ENCODE measurements at regions not wholly inside any gene's neighbourhood (a gene's known extent, or its start where the extent isn't known, plus 50 kb on each side); places are given as distances from the start of the nearest gene placed in this dataset.
A peak's percentile ranks its signal among the peaks of the same experiment; 100 is the strongest.

GRCh38 chr2:203802342-203803052, 65.1 kb upstream of the CTLA4 start:
- H3K79me2 ChIP-seq (ENCODE audit: insufficient read depth) = no peaks in the 10 kb centered on the region
- peak overlapping the region; percentile 99 for H3K27ac ChIP-seq
- no peak overlapping the region for H3K4me3 ChIP-seq
- no peaks in the 10 kb centered on the region for H4K20me1 ChIP-seq (ENCODE audit: insufficient read depth)
- H3F3A ChIP-seq (ENCODE audit: insufficient read depth) = peaks cover 62% of the 10 kb centered on the region
- 23 to 24% methylated on average over 7 of the region's 7 CpGs for WGBS, 2 experiments (ENCODE audit: low coverage in 1 of 2, low lambda C conversion rate in 2 of 2, missing lambda C conversion rate in 2 of 2)
- H3K27me3 ChIP-seq (replicated peaks; ENCODE audit: insufficient read depth) = no peaks in the 10 kb centered on the region
- in situ Hi-C loops (cut with MboI) = loop anchor here (10.0 to 25.0 kb wide), 2 partner anchors 118 to 315 kb away; no protein-coding TSS in a partner anchor
- no peaks in the 10 kb centered on the region for H3K9me2 ChIP-seq (ENCODE audit: insufficient read depth)
- peaks cover 69% of the 10 kb centered on the region for H3K4me1 ChIP-seq (ENCODE audit: insufficient read depth)
- H3K9me3 ChIP-seq (ENCODE audit: low read depth) = no peaks in the 10 kb centered on the region
- no peak overlapping the region for H2AFZ ChIP-seq
- H3K9ac ChIP-seq = peak overlapping the region; percentile 84
- H3K36me3 ChIP-seq (ENCODE audit: low read depth) = no peaks in the 10 kb centered on the region
- peak overlapping the region; percentile 55 for H3K4me2 ChIP-seq (ENCODE audit: unreplicated experiment)
- TF ChIP-seq EZH2 (IDR thresholded peaks at IDR 0.05; ENCODE audit: insufficient read depth, poor library complexity, severe bottlenecking) = no peak
- no peak for TF ChIP-seq EZH2phosphoT487 (IDR thresholded peaks at IDR 0.05; ENCODE audit: insufficient read depth, low read depth)
- peak; percentile 97 for DNase-seq

- WGBS, 2 experiments (ENCODE audit: low coverage in 1 of 2, low lambda C conversion rate in 2 of 2, missing lambda C conversion rate in 2 of 2) = 50 to 58% methylated on average over 1 of the region's 1 CpG
- Histone ChIP-seq H3K27ac (peak overlapping the region; percentile 99), H3K27me3 (replicated peaks; ENCODE audit: insufficient read depth) (no peaks in the 10 kb centered on the region), H3K9me2 (ENCODE audit: insufficient read depth) (no peaks in the 10 kb centered on the region), H3K36me3 (ENCODE audit: low read depth) (no peaks in the 10 kb centered on the region), H3K79me2 (ENCODE audit: insufficient read depth) (no peaks in the 10 kb centered on the region), H3K9ac (peak overlapping the region; percentile 84), H3K4me2 (ENCODE audit: unreplicated experiment) (peak overlapping the region; percentile 27), H3F3A (ENCODE audit: insufficient read depth) (peaks cover 67% of the 10 kb centered on the region), H3K9me3 (ENCODE audit: low read depth) (no peaks in the 10 kb centered on the region), H4K20me1 (ENCODE audit: insufficient read depth) (no peaks in the 10 kb centered on the region), H2AFZ (no peak overlapping the region), H3K4me1 (ENCODE audit: insufficient read depth) (peaks cover 68% of the 10 kb centered on the region), H3K4me3 (no peak overlapping the region)
- no peak for TF ChIP-seq EZH2 (IDR thresholded peaks at IDR 0.05; ENCODE audit: insufficient read depth, poor library complexity, severe bottlenecking)
- TF ChIP-seq EZH2phosphoT487 (IDR thresholded peaks at IDR 0.05; ENCODE audit: insufficient read depth, low read depth) = no peak
- in situ Hi-C loops (cut with MboI) = loop anchor here (10.0 to 25.0 kb wide), 2 partner anchors 118 to 316 kb away; no protein-coding TSS in a partner anchor
- no peak for DNase-seq
Observed at GRCh38 chr2:203803053-203803429, 64.5 kb upstream of the CTLA4 start.

GRCh38 chr2:203804070-203804469, 63.5 kb upstream of the CTLA4 start:
- peak; percentile 99 for DNase-seq
- Histone ChIP-seq H4K20me1 (ENCODE audit: insufficient read depth) (no peaks in the 10 kb centered on the region), H3K36me3 (ENCODE audit: low read depth) (no peaks in the 10 kb centered on the region), H3K27me3 (replicated peaks; ENCODE audit: insufficient read depth) (no peaks in the 10 kb centered on the region), H3K79me2 (ENCODE audit: insufficient read depth) (no peaks in the 10 kb centered on the region), H3K27ac (peak overlapping the region; percentile 99), H3K9me3 (ENCODE audit: low read depth) (no peaks in the 10 kb centered on the region), H3K4me2 (ENCODE audit: unreplicated experiment) (peak overlapping the region; percentile 60), H3F3A (ENCODE audit: insufficient read depth) (peaks cover 76% of the 10 kb centered on the region), H3K4me3 (no peak overlapping the region; the same call in 1 of the 2 replicates), H3K9me2 (ENCODE audit: insufficient read depth) (no peaks in the 10 kb centered on the region), H3K9ac (peak overlapping the region; percentile 85), H3K4me1 (ENCODE audit: insufficient read depth) (peaks cover 73% of the 10 kb centered on the region), H2AFZ (no peak overlapping the region)
- in situ Hi-C loops (cut with MboI) = loop anchor here (10.0 to 25.0 kb wide), 2 partner anchors 119 to 317 kb away; no protein-coding TSS in a partner anchor
- TF ChIP-seq EZH2phosphoT487 (IDR thresholded peaks at IDR 0.05; ENCODE audit: insufficient read depth, low read depth) = peak; percentile 77; the same call in 1 of the 2 replicates
- TF ChIP-seq EZH2 (IDR thresholded peaks at IDR 0.05; ENCODE audit: insufficient read depth, poor library complexity, severe bottlenecking) = no peak
- 0 to 4% methylated on average over 4 of the region's 4 CpGs for whole genome bisulfite sequencing, 2 experiments (ENCODE audit: low coverage in 1 of 2, low lambda C conversion rate in 2 of 2, missing lambda C conversion rate in 2 of 2)

- WGBS, 2 experiments (ENCODE audit: low coverage in 1 of 2, low lambda C conversion rate in 2 of 2, missing lambda C conversion rate in 2 of 2) = 61 to 62% methylated on average over 4 of the region's 4 CpGs
- DNase-seq = peak; percentile 78
- in situ Hi-C loops (cut with MboI) = loop anchor here (10.0 to 25.0 kb wide), 2 partner anchors 120 to 318 kb away; no protein-coding TSS in a partner anchor
- peak overlapping the region; percentile 85 for H3K9ac ChIP-seq
- H3K9me2 ChIP-seq (ENCODE audit: insufficient read depth) = no peaks in the 10 kb centered on the region
- no peak for TF ChIP-seq EZH2phosphoT487 (IDR thresholded peaks at IDR 0.05; ENCODE audit: insufficient read depth, low read depth)
- TF ChIP-seq EZH2 (IDR thresholded peaks at IDR 0.05; ENCODE audit: insufficient read depth, poor library complexity, severe bottlenecking) = no peak
- H3K36me3 ChIP-seq (ENCODE audit: low read depth) = no peaks in the 10 kb centered on the region
- no peaks in the 10 kb centered on the region for H3K9me3 ChIP-seq (ENCODE audit: low read depth)
- peak overlapping the region; percentile 99 for H3K27ac ChIP-seq
- H3K4me2 ChIP-seq (ENCODE audit: unreplicated experiment) = peak overlapping the region; percentile 70
- H3K79me2 ChIP-seq (ENCODE audit: insufficient read depth) = no peaks in the 10 kb centered on the region
- no peaks in the 10 kb centered on the region for H3K27me3 ChIP-seq (replicated peaks; ENCODE audit: insufficient read depth)
- H3K4me3 ChIP-seq = peak overlapping the region; percentile 11; the same call in 1 of the 2 replicates
- peaks cover 85% of the 10 kb centered on the region for H3F3A ChIP-seq (ENCODE audit: insufficient read depth)
- H2AFZ ChIP-seq = no peak overlapping the region
- peaks cover 82% of the 10 kb centered on the region for H3K4me1 ChIP-seq (ENCODE audit: insufficient read depth)
- H4K20me1 ChIP-seq (ENCODE audit: insufficient read depth) = no peaks in the 10 kb centered on the region
Observed at GRCh38 chr2:203804764-203805485, 62.6 kb upstream of the CTLA4 start.

Data from GM23248 (cell line).